Stimulated activated CD4-positive, alpha-beta T cell treated with anti-CD3 and anti-CD28 coated beads, Interleukin-12 subunit alpha, Interleukin-12 subunit beta, amount 100 ng/mL, for 48 hours (primary cell): ENCODE measurements at regions not wholly inside any gene's neighbourhood (a gene's known extent, or its start where the extent isn't known, plus 50 kb on each side); places are given as distances from the start of the nearest gene placed in this dataset.

Experiments used
- DNase-seq, 3 donors: peaks; one replicate each; pipeline ENCODE4 v3.0.0-alpha.2; 2020; ENCODE audit warnings: low read depth in 2 of 3, low spot score in 1 of 3

- DNase-seq = no peak
Observed at GRCh38 chr12:84604551-84604950, 308.0 kb downstream of the SLC6A15 start.

GRCh38 chr12:84603484-84604248 lies 308.9 kb downstream of the SLC6A15 start:
- DNase-seq = no peak

DNA sequence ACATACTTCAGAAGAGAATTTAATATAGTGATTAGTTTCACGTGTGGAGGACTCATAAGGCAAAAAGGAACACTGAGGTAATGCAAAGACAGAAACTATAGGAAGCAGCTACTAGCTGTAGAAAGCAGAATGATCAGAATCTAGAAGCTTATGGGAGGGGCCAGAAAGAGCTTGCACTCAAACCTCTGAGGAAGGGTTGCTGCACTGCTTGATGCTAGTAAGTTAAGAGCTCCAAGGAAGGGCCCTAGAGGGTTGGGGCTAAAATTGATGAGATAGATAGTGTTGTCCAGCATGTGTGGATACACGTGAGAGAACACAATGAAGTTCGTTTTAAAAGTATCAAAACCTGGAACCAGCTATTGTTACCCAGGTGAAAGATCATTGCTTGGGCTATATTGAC lies 311.1 kb downstream of the SLC6A15 start:
- no peak for DNase-seq

- no peak for DNase-seq
Observed at GRCh38 chr12:84599539-84599938, 313.1 kb downstream of the SLC6A15 start.

- no peak for DNase-seq
Observed at GRCh38 chr12:84596266-84596665, 316.3 kb downstream of the SLC6A15 start.

GRCh38 chr12:84594157-84594556 lies 318.4 kb downstream of the SLC6A15 start:
- no peak for DNase-seq

GRCh38 chr12:84585776-84586395 lies 326.7 kb downstream of the SLC6A15 start:
- DNase-seq = no peak

DNA sequence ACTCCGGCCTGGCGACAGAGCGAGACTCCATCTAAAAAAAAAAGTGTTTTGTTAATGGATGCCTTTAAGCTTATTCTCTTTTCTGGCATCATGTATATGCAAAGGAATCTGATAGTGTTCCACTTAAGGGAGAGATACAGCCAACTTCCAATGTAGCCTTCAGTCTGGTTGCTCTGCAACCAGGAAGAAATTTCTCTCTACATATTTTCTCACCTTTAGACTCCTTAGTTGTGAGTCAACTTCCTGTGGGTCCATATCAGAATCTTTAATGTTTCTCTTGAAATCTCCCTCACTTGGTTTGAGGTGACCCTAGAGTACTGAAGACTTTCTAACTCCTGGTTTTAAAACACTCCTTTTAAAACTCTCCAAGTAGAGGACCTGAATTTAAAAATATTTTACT lies 340.4 kb downstream of the SLC6A15 start:
- no peak for DNase-seq

DNA sequence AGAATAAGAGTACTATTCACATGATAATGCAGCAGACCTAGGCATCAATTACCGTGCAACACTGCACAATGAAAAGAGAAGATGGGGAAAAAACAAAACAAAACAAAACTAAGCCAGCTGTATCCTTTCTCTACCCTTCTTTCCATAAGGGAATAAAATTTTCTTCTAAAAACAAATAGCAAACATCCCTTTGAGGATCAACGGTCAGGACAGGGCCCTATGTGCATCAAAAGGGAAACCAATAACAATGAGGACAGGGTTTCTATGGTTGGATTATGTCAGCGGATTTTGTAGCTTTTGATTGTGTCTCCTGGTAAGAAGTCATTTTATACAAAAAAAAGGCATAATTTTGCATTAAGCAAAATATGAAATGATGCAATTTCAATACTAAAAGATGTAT lies 350.3 kb downstream of the SLC6A15 start:
- DNase-seq = no peak

GRCh38 chr12:84561351-84561750 lies 351.2 kb downstream of the SLC6A15 start:
- DNase-seq = no peak

DNA sequence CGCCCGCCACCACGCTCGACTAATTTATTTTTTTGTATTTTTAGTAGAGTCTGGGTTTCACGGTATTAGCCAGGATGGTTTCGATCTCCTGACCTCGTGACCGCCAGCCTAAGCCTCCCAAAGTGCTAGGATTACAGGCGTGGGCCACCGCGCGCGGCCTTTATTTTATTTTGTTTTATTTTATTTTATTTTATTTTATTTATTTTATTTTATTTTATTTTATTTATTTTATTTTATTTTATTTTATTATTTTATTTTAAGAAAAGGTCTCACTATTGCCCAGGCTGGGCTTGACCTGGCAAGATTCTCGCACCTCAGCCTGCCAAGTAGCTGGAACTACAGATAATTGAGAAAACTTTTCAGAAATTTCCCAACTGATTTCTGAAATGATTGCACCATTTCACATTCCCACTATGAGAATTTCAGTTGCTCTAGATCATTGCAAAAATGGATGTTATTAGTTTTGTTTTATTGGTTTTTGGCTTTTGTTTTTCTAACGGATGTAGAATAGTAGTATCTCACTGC lies 358.3 kb downstream of the SLC6A15 start:
- no peak for DNase-seq

GRCh38 chr12:84553331-84554117 lies 359.1 kb downstream of the SLC6A15 start:
- DNase-seq = no peak

- DNase-seq = no peak
Observed at GRCh38 chr12:84551373-84551772, 361.2 kb downstream of the SLC6A15 start.

DNA sequence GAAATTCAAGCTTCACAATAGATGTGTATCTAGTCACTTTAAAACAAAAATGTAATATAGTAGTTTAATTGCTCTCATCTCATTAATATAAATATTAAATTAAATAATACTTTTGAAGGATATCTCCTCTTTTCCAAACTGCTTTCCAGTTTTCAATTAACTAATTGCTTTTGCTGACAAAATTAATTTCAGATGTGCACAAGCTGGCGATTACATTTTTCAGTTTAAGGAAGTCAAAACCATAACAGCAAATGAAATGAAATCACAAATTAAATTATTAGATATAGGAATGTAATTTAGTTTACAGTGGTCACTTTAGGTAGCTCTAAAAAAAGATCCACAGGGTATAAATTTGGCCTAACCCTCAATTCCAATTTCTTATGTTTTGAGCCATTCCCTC lies 362.1 kb downstream of the SLC6A15 start:
- no peak for DNase-seq

DNA sequence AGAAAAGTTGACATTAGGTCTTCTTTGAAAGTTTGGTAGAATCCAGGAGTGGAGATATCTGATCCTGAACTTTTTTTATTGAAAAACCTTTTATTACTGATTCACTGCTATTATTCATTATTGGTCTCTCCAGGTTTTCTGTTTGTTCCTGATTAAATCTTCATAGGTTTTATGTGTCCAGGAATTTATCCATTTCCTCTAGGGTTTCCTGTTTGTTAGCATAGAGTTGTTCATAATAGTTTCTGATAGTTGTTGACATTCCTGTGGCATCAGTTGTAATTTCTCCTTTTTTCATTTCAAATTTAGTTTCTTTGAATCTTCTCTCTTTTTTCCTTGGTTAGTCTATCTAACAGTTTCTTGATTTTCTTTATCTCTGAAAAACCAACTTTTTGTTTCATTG lies 370.3 kb downstream of the SLC6A15 start:
- no peak for DNase-seq

DNA sequence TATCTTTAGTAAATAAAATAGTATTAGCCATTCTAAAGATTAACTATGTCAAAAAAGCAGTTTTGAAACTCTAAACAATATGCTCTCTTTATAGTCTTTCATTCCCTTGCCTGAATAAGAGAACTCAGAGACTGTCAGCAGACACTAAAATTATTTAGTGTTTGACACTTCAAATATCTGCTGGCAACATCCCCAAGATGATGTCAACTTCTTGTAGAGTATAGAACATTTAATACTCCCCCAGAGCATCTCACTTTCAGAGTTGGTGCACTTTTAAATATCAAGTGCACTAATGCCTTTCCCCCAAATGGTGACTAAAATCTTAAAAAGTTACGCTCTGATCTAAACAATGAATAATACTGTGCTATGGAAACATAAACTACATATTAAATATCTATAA lies 374.9 kb downstream of the SLC6A15 start:
- DNase-seq = no peak

GRCh38 chr12:84512751-84513150 lies 399.8 kb downstream of the SLC6A15 start:
- no peak for DNase-seq

GRCh38 chr12:84508851-84509260 lies 403.7 kb downstream of the SLC6A15 start:
- DNase-seq = no peak

DNA sequence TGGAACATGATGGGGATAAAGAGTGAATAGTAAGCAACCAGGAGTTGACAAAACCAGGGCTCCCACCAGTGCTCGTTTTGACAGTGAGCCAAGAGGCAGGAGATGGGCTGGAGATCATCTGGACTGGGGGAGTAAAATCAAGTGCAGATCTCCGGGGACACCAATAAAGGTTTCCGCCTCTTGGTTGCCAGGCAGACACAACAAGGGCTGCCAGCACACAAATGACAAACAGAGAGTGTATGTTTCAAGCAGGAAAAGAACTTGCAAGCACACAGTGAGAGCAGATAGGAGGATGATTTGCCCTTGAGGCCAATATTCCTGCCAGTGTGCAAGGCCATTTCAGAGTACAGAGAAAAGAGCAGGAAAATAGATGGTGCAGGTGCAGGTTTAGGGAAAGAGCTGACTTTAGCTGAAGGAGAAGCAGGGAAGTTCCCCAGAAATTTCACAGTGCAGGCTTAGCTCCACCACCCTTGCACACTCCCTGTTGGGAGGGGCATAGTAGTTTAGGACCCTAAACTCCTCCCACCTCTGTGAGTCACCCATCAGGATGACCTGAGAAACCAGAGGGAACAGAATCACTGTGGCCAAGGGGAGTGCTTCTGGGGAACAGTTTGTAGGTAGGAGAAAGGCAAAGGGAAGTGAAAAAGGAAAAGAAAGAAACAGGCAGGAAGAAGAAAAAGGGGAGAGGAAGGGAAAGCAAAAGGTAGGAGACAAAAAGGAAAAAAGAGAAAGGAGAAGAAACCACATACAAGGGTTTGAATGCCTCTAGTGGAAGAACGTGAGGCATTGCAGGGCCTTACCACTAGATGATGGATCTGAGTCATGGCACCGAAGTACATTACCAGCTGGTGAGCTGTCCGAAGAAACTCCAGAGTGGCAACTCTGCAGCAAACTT lies 404.4 kb downstream of the SLC6A15 start:
- DNase-seq = no peak

GRCh38 chr12:84506282-84506681 lies 406.3 kb downstream of the SLC6A15 start:
- DNase-seq = no peak
